Colonic mucosa (tissue), 4 donors: ENCODE measurements at regions not wholly inside any gene's neighbourhood (a gene's known extent, or its start where the extent isn't known, plus 50 kb on each side); places are given as distances from the start of the nearest gene placed in this dataset.

Experiments
- DNase-seq: peaks from one replicate; pipeline ENCODE4 v3.0.0-alpha.2; 2020
- H3K27ac ChIP-seq: fragments of 200-600 bp; one replicate; pipeline ENCODE4 v1.8.0; 2021
- H3K27me3 ChIP-seq: fragments of 200-600 bp; one replicate; pipeline ENCODE4 v1.8.0; 2021
- H3K36me3 ChIP-seq: fragments of 200-600 bp; one replicate; pipeline ENCODE4 v1.8.0; 2021
- H3K4me1 ChIP-seq: fragments of 200-600 bp; one replicate; pipeline ENCODE4 v1.8.0; 2021; ENCODE audit warnings: mild to moderate bottlenecking
- H3K4me3 ChIP-seq: fragments of 200-600 bp; one replicate; pipeline ENCODE4 v1.8.0; 2021
- H3K9ac ChIP-seq, 2 donors: one replicate each; pipeline ENCODE4 v1.7.0; 2013; ENCODE audit warnings: control low read depth in 2 of 2, low read depth in 2 of 2, low read length in 2 of 2
- H3K9me3 ChIP-seq: fragments of 200-600 bp; one replicate; pipeline ENCODE4 v1.8.0; 2021
- CTCF ChIP-seq: fragments of 200-600 bp; IDR thresholded peaks from one replicate; pipeline ENCODE4 v1.8.0; 2022; ENCODE audit warnings: antibody characterized with exemption, mild to moderate bottlenecking
- intact Hi-C: fragments of 100-400 bp; cut with DNase I; formaldehyde crosslinking; loops from one replicate; pipeline ENCODE4 v1.14.1; 2022
- donor health status: healthy.
- donor health status: DM: no; HTN: no; CAD: no.
- donor health status: DM: no; HTN: no; CAD: no.

GRCh38 chr21:27406300-27407009 lies 439.6 kb upstream of the ADAMTS5 start:
- H3K4me3 ChIP-seq, result no peak overlapping the region
- no peak for DNase-seq
- no peaks in the 10 kb centered on the region for H3K9me3 ChIP-seq
- no peaks in the 10 kb centered on the region for H3K36me3 ChIP-seq
- no peak for TF ChIP-seq CTCF
- H3K27me3 ChIP-seq, result no peaks in the 10 kb centered on the region
- H3K9ac ChIP-seq, result no peak overlapping the region
- intact Hi-C loops, result no loop called here
- H3K27ac ChIP-seq, result no peak overlapping the region
- H3K4me1 ChIP-seq, result no peaks in the 10 kb centered on the region

- Histone ChIP-seq H3K9me3 (no peaks in the 10 kb centered on the region), H3K4me3 (no peak overlapping the region), H3K27me3 (no peaks in the 10 kb centered on the region), H3K36me3 (no peaks in the 10 kb centered on the region), H3K9ac (no peak overlapping the region), H3K4me1 (no peaks in the 10 kb centered on the region), H3K27ac (no peak overlapping the region)
- no peak for DNase-seq
- no peak for TF ChIP-seq CTCF
- intact Hi-C loops, result no loop called here
These were observed 436.1 kb upstream of the ADAMTS5 start for GRCh38 chr21:27403011-27403410.

GRCh38 chr21:27400045-27400444 lies 433.2 kb upstream of the ADAMTS5 start:
- Histone ChIP-seq H3K27ac (no peak overlapping the region), H3K9ac (no peak overlapping the region), H3K9me3 (no peaks in the 10 kb centered on the region), H3K4me3 (no peak overlapping the region), H3K4me1 (no peaks in the 10 kb centered on the region), H3K27me3 (no peaks in the 10 kb centered on the region), H3K36me3 (no peaks in the 10 kb centered on the region)
- intact Hi-C loops, result no loop called here
- no peak for DNase-seq
- no peak for TF ChIP-seq CTCF

GRCh38 chr21:27397578-27397977 lies 430.7 kb upstream of the ADAMTS5 start:
- no peaks in the 10 kb centered on the region for H3K27me3 ChIP-seq
- H3K9ac ChIP-seq, result no peak overlapping the region
- no peak for DNase-seq
- H3K9me3 ChIP-seq, result no peaks in the 10 kb centered on the region
- no peaks in the 10 kb centered on the region for H3K4me1 ChIP-seq
- intact Hi-C loops, result no loop called here
- H3K27ac ChIP-seq, result no peak overlapping the region
- H3K4me3 ChIP-seq, result no peak overlapping the region
- no peak for TF ChIP-seq CTCF
- H3K36me3 ChIP-seq, result no peaks in the 10 kb centered on the region

GRCh38 chr21:27393726-27394125 lies 426.8 kb upstream of the ADAMTS5 start:
- DNase-seq, result no peak
- TF ChIP-seq CTCF, result no peak
- Histone ChIP-seq H3K36me3 (no peaks in the 10 kb centered on the region), H3K27ac (no peak overlapping the region), H3K9me3 (no peaks in the 10 kb centered on the region), H3K9ac (no peak overlapping the region), H3K4me1 (no peaks in the 10 kb centered on the region), H3K27me3 (no peaks in the 10 kb centered on the region), H3K4me3 (no peak overlapping the region)
- intact Hi-C loops, result no loop called here
